HG03280 (cell line): ENCODE measurements at regions not wholly inside any gene's neighbourhood (a gene's known extent, or its start where the extent isn't known, plus 50 kb on each side); places are given as distances from the start of the nearest gene placed in this dataset.
"Not testable (repeated sequence)": the region's sequence is repeated elsewhere in the genome, so short reads cannot be mapped to it uniquely, and the experiment has no call there.

ENCODE experiments used
- ATAC-seq: cut with Tn5 transposase; IDR thresholded peaks from one replicate; pipeline ENCODE4 v1.9.1; 2021; ENCODE audit warnings: mild to moderate bottlenecking, moderate library complexity; ENCODE audit not compliant: unreplicated experiment

DNA sequence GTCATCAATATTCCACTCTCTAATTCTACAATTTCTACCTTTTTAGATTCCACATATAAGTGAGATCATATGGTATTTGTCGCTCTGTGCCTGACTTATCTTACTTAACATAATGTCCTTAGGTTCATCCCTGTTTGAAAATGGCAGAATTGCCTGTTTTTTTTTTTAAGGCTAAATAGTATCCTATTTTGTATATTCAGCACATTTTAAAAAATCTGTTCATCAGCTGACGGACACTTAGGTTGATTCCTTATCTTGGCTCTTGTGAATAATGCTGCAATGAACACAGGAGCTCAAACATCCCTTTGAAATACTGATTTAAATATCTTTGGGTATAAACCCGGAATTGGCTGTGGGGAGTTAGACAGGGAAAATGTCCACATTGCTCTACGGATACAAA lies 326.7 kb upstream of the THBS1 start:
- no peak for ATAC-seq

DNA sequence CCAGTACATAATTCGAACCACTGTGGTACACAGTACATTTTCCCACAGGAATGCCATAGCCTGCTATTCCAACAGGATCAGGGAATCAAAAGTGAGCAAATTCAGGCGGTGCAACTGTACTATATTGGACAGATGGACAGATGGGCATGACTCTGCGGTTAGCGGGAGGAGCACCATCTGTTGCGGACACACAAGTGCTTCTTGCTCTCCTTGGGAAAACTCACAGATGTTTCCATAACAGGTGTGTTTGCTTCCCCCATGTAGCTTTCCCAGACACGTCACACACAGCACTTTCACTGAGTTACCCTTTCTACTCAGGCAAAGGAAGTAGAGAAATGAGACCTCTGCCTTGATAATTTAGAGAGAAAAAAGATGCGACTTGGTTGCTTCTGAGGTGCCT lies 325.1 kb upstream of the THBS1 start:
- no peak for ATAC-seq

DNA sequence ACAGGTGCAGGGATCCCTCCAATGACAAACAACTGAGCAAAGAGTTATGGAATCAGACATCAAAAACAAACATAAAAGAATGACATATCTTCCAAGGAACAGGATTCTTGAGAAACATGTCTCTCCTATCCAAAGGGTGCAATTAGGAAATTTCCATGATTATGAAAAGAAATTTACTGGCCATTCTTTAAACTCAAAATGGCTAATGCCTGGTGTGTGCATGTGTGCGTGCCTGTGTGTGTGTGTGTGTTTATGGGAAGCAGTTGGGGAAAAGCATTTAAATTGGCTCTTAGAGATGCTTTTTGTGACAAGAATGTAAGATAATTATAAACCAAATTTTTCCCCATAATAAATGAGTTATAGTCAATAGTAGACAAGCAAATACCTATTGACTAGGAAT lies 320.5 kb upstream of the THBS1 start:
- no peak for ATAC-seq

DNA sequence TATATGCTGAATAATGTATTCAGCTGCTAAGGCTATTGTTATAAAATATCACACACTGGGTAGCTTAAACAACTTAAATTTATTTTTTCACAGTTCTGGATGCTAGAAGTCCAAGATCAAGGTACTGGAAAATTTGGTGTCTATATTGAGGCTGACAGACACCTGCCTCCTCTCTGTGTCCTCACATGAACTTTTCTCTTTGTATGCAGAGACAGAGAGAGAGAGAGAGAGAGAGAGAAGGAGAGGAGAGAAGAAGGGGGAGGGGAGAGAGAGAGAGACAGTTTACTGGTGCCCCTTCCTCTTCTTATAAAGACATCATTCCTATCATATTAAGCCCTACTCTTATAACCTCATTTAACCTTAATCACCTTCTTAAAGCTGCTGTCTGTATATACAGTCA lies 320.1 kb upstream of the THBS1 start:
- ATAC-seq, result no peak

DNA sequence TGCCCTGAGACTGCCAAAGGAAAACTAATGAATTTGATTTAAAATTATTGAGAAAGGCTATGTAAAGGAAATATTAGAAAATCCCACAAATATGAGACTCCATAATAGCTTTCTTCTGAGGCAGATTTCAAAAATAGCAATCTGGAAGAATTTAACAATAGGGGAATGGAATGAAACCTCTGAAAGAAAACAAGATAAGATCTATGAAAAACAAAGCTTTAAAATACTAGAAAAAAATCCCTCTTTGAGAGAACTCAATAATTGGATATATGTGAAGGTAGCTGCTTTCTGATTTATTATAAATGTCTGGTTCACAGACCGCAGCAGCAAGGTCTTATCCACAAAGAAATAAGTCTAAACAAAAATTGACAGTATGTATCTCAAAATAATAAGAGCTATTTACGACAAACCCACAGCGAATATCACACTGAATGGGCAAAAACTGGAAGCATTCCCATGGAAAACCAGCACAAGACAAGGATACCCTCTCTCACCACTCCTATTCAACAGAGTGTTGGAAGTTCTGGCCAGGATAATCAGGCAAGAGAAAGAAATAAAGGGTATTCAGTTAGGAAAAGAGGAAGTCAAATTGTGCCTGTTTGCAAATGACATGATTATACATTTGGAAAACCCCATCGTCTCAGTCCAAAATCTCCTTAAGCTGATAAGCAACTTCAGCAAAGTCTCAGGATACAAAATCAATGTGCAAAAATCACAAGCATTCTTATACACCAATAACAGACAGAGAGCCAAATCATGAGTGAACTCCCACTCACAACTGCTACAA lies 319.3 kb upstream of the THBS1 start:
- ATAC-seq, result not testable (repeated sequence)

DNA sequence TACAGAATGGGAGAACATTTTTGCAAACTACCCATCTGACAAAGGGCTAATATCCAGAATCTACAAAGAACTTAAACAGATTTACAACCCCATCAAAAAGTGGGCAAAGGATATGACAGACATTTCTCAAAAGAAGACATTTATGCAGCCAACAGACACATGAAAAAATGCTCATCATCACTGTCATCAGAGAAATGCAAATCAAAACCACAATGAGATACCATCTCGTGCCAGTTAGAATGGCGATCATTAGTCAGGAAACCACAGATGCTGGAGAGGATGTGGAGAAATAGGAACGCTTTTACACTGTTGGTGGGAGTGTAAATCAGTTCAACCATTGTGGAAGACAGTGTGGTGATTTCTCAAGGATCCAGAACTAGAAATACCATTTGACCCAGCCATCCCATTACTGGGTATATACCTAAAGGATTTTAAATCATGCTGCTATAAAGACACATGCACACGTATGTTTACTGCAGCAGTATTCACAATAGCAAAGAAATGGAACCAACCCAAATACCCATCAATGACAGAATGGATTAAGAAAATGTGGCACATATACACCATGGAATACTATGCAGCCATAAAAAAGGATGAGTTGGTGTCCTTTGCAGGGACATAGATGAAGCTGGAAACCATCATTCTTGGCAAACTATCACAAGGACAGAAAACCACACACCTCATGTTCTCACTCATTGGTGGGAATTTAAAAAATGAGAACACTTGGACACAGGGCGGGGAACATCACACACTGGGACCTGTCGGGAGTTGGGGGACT lies 317.7 kb upstream of the THBS1 start:
- ATAC-seq, result not testable (repeated sequence)

DNA sequence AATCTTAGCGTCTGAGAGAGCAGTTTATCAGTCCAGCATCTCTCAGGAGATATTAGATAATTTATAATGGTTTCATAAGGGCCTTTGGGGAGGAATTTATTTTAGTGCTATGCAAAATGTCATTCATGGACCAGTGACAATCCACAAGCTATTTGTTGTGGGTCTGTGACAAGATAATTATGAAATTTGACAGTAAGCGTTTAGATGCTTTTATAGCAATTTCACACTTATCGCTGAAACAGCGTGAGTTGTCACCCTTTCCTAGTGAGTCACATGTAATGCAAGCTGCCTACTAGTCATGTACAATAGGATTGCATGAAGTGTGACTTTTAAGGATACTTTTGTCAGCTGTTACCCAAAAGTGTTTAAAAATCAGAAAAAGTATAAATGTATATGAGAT lies 315.6 kb upstream of the THBS1 start:
- no peak for ATAC-seq

DNA sequence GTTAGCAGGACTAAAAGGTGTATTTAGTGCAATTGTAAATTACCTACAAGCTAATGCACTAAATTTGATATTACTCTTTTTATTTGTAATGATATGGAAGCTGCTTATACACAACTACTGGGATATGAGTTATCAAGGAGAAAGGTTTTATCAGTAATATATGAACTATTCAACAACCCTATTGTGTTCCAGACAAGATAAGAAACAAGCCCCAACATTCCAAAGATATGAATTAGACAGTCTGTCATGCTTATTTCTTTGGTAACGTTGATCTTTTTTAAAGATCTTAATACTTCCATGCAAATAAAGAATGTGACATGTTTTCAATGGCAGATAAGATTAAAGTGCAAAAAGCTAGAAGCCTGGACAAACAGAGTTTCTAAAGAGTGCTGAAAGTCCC lies 314.0 kb upstream of the THBS1 start:
- no peak for ATAC-seq

DNA sequence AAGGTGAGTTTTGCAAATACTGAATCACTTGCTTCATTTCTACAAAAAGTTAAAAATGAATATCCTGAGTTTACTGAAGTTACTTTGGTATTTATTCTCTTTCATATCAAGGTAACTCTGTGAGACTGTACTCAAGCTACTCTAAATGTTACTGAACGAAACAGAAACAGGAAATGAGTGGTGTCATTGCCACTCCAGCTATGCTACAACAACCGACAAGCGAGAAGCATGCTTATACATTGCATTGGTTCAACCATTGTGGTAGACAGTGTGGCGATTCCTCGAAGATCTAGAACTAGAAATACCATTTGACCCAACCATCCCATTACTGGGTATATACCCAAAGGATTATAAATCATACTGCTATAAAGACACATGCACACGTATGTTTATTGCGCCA lies 313.2 kb upstream of the THBS1 start:
- no peak for ATAC-seq

DNA sequence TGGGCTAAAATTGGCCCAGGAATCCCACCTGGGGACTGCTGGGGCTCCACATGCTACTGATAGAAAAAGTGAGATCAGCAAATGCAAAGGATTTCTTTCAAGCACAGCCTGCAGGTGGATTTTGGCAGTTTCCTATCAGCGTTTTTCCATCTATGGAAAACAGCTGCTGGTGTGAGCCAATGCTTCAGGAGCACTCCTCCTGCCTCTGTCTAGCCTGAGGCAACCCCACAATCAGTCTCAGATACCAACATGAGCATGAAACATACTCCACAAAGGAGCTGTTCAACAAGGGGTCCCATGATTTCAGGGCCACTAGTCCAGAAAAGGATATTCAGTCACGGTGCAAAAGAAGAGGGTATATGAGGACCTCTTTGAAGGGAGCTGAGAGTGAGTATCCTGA lies 311.5 kb upstream of the THBS1 start:
- no peak for ATAC-seq

DNA sequence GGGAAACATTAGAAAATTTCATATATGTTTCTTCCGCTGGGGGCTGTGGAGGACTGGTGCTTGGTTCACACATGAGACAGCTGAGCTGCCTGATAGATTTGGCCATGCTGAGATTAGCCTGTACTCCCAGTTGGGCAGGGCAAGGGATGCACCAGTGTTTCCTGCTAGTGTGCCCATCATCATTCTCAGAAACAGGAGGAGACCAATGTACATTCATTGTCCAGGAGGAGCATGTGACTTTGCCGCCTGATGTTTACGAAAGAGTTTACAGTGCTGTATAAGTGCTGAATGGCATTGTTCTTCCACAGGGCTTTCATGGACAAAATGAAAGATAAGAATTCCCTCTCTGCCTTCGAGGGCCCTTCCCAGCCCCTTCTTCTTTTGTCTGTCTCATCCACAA lies 311.1 kb upstream of the THBS1 start:
- ATAC-seq, result no peak

DNA sequence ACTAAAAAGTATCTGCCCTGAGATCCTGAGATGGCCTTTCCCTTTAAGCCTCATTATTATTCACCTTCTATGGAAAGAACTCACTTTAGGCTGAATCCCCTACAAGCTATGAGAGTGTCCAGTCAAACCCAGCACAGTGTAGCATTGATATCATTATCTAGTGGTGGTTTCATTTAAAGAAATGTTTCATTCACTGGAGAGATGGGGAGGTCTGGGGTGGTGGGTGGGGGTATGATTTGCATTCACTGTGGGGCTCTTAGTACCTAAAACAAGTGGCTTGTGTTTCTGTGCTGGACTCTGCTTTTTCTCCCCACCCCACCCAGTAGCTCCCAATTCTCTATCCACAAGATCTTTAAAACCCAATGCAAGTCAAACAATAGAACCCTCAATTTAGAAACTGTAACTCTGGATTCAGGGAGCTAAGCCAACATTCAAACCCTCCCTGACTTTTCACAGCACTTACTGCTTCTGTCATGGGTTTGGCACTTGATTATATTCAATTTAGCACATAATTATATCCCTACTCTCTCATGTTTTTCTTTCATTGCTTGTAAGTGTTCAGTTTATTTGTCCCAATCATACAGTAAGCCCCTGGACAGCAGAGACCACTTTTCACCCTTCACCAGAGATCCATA lies 310.5 kb upstream of the THBS1 start:
- no peak for ATAC-seq

DNA sequence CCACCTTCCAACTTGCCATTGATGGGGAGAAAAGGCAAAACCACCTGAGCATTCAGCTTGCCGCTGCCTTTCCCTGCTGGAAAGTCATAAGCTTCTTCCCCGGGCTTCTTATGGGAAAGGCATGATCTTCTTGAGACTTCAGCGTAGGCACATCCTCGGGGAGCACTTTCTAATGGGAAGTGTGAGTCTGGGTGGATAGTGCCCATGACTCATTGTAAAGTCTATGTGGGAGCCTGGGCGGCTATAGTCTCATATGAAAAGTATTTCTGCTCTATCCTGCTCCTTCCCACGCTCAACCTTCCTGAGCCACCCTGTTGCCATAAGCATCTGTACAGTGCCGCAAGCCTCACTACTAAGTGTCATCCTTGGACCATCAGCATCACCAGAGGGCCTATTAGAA lies 309.9 kb upstream of the THBS1 start:
- ATAC-seq, result no peak

DNA sequence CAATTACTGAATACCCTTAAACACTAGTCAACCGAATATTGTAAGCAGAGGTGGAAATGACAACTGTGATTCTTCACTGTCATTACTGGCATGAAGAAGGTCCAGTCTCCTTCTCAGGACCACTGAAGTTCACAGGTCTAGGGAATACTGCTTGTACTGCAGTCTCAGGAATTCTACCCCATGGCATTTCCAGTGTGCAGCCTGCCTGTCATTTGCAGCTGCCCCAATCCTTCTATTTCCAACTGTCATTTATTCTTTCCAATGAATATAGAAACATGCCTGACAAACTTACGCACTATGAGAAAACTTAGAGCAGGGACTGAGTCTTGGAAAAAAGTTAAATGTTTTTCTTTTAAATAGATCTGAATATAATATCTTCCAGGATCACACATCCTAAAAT lies 308.0 kb upstream of the THBS1 start:
- no peak for ATAC-seq

DNA sequence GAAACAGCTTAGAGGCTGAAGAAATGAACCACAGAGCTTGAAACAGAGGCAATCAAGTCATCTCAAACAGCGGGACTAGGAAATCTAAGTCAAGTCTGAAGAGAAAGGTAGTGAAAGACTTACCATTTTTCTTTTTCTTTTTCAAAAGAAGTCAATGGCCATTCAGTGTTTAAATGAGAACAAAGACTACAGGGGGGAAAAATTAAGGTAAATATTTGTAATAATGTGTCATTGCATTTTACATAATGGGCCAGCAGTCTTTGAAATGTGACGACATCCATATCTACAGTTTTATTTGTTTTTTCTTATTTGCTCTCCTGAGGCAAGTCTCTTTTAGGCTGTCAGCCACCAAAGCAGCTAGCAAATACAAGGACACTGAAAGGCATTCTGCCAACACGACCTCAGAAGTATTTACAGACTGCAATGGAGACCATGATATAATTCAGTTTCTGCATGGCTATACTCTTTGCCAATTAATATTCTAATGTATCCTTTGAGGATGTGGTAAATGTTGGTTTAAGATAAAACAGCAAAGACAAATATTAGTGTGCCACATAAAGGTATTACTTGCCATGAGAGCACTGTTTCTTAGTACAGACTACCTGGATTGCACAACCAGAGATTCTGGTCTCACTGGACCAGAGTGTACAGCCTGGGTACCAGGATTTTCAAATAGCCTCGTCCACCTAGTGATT lies 307.0 kb upstream of the THBS1 start:
- no peak for ATAC-seq

DNA sequence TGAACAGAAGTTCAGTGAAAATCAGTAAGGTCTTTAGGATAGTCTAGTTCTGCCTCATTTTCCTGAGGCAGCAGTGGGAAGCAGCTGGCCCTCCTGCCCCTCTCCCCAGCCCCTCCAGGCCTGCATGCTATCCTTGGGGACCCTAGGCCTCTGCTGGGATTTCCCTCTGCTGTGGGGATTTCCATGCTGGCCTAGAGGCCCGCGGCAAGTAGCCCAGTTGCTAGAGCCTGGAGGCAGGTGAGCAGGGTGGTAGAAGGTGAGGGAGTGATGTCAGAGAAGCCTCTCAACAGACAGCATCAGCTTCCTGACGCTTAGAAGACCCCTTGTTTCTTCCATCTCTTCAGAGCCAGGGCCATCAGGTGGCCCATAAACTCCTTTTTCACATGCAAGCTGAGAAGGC lies 305.8 kb upstream of the THBS1 start:
- ATAC-seq, result no peak

DNA sequence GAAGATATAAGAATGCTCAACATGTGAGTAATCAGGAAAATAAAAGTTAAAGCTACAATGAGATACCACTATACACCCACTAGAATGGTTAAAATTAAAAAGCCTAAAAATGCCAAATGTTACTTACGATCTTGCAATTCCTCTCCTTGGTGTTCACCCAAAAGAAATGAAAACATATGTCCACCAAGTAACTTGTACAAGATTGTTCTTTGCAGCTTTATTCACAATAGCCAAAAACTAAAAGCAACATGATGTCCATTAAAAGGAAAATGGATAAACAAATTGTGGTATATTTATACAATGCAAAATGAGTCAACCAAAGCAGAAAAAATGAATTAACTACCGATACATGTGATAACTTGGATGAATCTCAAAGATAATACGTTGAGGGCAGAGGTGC lies 301.6 kb upstream of the THBS1 start:
- ATAC-seq, result no peak

DNA sequence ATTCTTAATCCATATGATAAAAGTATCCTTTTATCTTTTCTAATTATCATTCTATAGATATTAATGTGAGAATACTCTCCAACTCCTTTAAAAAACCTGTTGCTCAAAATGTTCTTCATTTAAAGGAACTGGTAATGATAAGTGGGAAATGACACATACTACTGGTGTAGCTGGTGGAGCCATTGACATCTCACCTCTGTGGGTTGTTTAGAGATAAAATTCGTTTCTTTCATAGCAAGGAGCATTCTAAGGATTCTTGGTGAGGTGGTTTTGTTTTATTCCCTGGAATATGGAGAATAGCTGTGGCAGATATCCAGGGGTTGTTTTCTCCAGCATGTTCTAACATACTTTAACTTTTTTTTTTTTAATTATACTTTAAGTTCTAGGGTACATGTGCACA lies 299.8 kb upstream of the THBS1 start:
- ATAC-seq, result no peak

DNA sequence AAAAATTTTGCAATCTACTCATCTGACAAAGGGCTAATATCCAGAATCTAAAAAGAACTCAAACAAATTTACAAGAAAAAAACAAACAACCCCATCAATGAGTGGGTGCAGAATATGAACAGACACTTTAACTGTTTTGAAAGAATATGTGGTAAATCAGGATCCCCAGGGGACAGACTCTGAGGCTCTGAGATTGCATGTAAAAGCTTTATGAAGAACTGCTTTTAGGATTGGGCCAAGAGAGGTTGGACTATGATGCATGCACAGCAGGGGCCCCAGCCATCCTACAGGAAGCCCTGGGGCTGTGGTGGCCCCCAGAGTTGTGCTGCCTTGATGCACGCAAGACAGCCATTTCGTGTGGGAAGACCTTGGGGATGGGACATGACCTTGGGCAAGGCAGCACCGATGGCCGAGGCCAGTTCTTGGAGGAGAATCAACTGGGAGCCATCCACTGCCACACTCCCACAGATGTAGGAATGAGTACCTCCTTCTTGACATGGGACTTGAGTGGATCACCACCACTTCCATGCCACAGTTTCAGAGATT lies 298.1 kb upstream of the THBS1 start:
- no peak for ATAC-seq

DNA sequence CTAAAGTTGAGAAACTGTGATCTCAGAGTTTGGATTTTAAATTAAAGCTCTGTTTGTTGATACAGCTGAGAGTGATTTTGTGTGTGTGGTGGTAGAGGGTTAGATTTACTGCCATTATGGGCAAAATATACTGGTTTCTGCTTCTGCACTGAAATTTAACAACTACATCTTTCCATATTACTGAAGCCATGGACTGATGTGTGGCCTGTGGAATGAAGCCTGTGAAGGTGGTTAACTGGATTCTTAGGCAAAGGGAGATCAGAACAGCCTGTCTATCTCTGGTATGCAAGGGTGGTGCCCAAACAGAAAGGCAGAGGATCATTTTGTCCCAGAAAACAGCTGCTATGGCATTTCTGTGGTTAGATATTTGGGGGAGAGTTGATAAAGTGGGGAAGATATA lies 297.3 kb upstream of the THBS1 start:
- no peak for ATAC-seq

DNA sequence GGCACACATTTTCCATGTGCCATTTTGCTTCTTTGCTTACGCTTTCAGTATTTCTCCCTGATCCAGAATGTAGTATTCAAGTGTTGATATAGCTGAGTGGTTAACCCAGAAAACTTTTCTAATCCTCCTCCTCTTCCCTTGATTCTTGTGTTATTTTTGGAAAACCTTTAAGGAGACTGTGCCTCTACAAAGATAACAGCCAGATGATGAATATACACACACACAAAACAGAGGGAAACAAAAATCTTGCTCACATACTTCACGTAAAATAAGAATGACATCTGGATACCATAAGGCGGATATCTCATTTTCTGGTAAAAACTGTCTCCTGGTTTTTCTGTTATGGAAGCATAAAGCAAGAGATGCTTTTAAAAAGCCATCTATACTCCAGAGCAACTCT lies 295.8 kb upstream of the THBS1 start:
- ATAC-seq, result no peak
